Osteoblast (primary cell): ENCODE measurements at regions not wholly inside any gene's neighbourhood (a gene's known extent, or its start where the extent isn't known, plus 50 kb on each side); places are given as distances from the start of the nearest gene placed in this dataset.

Experiments
- DNase-seq: peaks from one replicate; pipeline ENCODE4 v3.0.0; 2011; ENCODE audit warnings: low spot score, mixed read lengths; ENCODE audit not compliant: insufficient read length; ENCODE audit errors: missing footprints
- H2AFZ ChIP-seq: 2 replicates; pipeline ENCODE4 v1.6.0; 2011; ENCODE audit warnings: mild to moderate bottlenecking, low read length
- H3K27ac ChIP-seq: 2 replicates; pipeline ENCODE4 v1.5.1; 2011; ENCODE audit warnings: mild to moderate bottlenecking, low read depth, low read length, moderate library complexity
- H3K27me3 ChIP-seq: 2 replicates; pipeline ENCODE4 v1.6.0; 2012; ENCODE audit warnings: mild to moderate bottlenecking, control low read depth, inconsistent platforms, low read length, moderate library complexity; ENCODE audit not compliant: insufficient read depth
- H3K36me3 ChIP-seq: 2 replicates; pipeline ENCODE4 v1.5.1; 2011; ENCODE audit warnings: mild to moderate bottlenecking, low read length, control low read depth, moderate library complexity; ENCODE audit not compliant: insufficient read depth
- H3K4me1 ChIP-seq: 2 replicates; pipeline ENCODE4 v1.5.1; 2011; ENCODE audit warnings: mild to moderate bottlenecking, low read length, control low read depth, moderate library complexity; ENCODE audit not compliant: insufficient read depth
- H3K4me2 ChIP-seq: 2 replicates; pipeline ENCODE4 v1.6.0; 2011; ENCODE audit warnings: mild to moderate bottlenecking, low read length; ENCODE audit not compliant: insufficient read depth
- H3K4me3 ChIP-seq: fragments of 200-600 bp; sonication (generic); 3 replicates; pipeline ENCODE4 v1.5.1; 2012; ENCODE audit warnings: mild to moderate bottlenecking, low read length, inconsistent platforms; ENCODE audit not compliant: insufficient read depth
- H3K79me2 ChIP-seq: 2 replicates; pipeline ENCODE4 v1.6.0; 2012; ENCODE audit warnings: mild to moderate bottlenecking, low read length, control low read depth, inconsistent platforms; ENCODE audit not compliant: insufficient read depth
- H3K9me3 ChIP-seq: 2 replicates; pipeline ENCODE4 v1.5.1; 2011; ENCODE audit warnings: low read depth, low read length, control low read depth
- H4K20me1 ChIP-seq: 2 replicates; pipeline ENCODE4 v1.6.0; 2012; ENCODE audit warnings: mild to moderate bottlenecking, low read length, control low read depth; ENCODE audit not compliant: insufficient read depth
- CTCF ChIP-seq: IDR thresholded peaks from 2 replicates; pipeline ENCODE4 v1.5.1; 2011; ENCODE audit warnings: mild to moderate bottlenecking, low read depth, low read length, moderate library complexity; ENCODE audit errors: extremely low read depth

DNA sequence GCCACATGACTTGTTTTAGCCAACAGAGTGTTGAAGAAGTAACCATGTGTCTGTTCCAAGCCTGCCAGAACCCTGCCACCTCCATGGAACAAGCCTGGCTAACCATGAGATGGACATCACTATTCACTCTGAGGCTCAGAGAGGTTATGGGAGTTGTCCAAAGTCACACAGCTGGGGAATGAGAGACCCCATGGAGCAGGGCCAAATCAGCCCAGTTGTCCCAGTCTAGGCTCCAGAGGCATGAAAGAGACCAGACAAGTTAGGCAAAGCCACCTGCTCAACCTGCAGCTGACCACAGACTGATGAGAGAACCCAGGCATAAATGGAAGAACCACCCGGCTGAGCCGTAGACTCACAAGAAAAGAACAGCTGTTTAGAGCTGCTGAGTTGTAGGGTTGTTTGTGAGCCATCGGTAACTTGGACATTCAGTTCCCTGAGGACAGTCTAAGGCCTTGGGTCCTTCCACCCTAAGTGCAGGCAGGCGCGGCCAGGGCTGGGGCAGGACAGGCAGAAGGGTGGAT lies 74.7 kb upstream of the PHF21B start:
- H4K20me1 ChIP-seq: no peaks in the 10 kb centered on the region
- no peaks in the 10 kb centered on the region for H3K36me3 ChIP-seq
- peak; percentile 25 for DNase-seq
- H3K79me2 ChIP-seq: no peaks in the 10 kb centered on the region
- H3K4me3 ChIP-seq: no peak overlapping the region
- TF ChIP-seq CTCF: no peak
- H3K4me2 ChIP-seq: peak overlapping the region; percentile 49
- H3K4me1 ChIP-seq: peaks cover 15% of the 10 kb centered on the region
- peaks cover 6% of the 10 kb centered on the region for H3K27me3 ChIP-seq
- H3K27ac ChIP-seq: peak overlapping the region; percentile 54
- H2AFZ ChIP-seq: no peak overlapping the region
- H3K9me3 ChIP-seq: no peaks in the 10 kb centered on the region

- peaks cover 7% of the 10 kb centered on the region for H3K27me3 ChIP-seq
- H2AFZ ChIP-seq: no peak overlapping the region
- no peak for TF ChIP-seq CTCF
- H3K4me1 ChIP-seq: peaks cover 15% of the 10 kb centered on the region
- no peaks in the 10 kb centered on the region for H4K20me1 ChIP-seq
- H3K27ac ChIP-seq: no peak overlapping the region
- no peak overlapping the region for H3K4me2 ChIP-seq
- H3K4me3 ChIP-seq: no peak overlapping the region
- H3K9me3 ChIP-seq: no peaks in the 10 kb centered on the region
- no peak for DNase-seq
- H3K36me3 ChIP-seq: no peaks in the 10 kb centered on the region
- H3K79me2 ChIP-seq: no peaks in the 10 kb centered on the region
Observed at GRCh38 chr22:45087802-45088201, 75.9 kb upstream of the NUP50 start.

- no peak for DNase-seq
- H3K27me3 ChIP-seq: peaks cover 7% of the 10 kb centered on the region
- H3K9me3 ChIP-seq: no peaks in the 10 kb centered on the region
- H3K79me2 ChIP-seq: no peaks in the 10 kb centered on the region
- H4K20me1 ChIP-seq: no peaks in the 10 kb centered on the region
- H3K36me3 ChIP-seq: no peaks in the 10 kb centered on the region
- peaks cover 13% of the 10 kb centered on the region for H3K4me1 ChIP-seq
- H3K4me3 ChIP-seq: no peak overlapping the region
- H2AFZ ChIP-seq: no peak overlapping the region
- H3K4me2 ChIP-seq: no peak overlapping the region
- no peak overlapping the region for H3K27ac ChIP-seq
- no peak for TF ChIP-seq CTCF
Observed at GRCh38 chr22:45088576-45088975, 75.1 kb upstream of the NUP50 start.

DNA sequence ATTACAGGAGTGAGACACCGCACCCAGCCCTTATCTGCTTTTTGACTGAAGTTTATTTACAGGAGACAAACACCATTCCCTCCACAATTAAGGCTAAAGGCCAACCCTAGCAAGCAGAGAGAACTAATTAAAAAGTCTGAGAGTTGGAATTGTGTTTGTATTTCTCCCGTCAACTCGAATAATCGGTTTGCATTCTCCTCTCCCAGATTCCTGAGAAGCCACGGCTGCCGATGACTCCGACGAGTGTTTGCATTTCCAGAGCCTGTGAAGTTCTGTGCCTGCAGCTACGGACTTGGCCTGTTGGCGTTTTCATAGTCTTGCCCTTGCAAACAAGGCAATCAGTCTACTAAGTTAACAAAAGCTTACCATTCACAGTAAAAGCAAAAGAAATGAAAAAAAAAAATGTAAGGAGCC lies 73.2 kb upstream of the NUP50 start:
- H3K27ac ChIP-seq: no peak overlapping the region
- peak; percentile 18 for TF ChIP-seq CTCF
- peak; percentile 90 for DNase-seq
- H3K4me2 ChIP-seq: no peak overlapping the region
- no peaks in the 10 kb centered on the region for H3K79me2 ChIP-seq
- H3K36me3 ChIP-seq: no peaks in the 10 kb centered on the region
- H3K9me3 ChIP-seq: no peaks in the 10 kb centered on the region
- no peak overlapping the region for H3K4me3 ChIP-seq
- H4K20me1 ChIP-seq: no peaks in the 10 kb centered on the region
- H3K27me3 ChIP-seq: peaks cover 7% of the 10 kb centered on the region
- peaks cover 5% of the 10 kb centered on the region for H3K4me1 ChIP-seq
- no peak overlapping the region for H2AFZ ChIP-seq
